Gastroesophageal sphincter (tissue), 4 donors: ENCODE measurements at regions not wholly inside any gene's neighbourhood (a gene's known extent, or its start where the extent isn't known, plus 50 kb on each side); places are given as distances from the start of the nearest gene placed in this dataset.

ENCODE experiments used
- ATAC-seq: fragments of 150-250 bp; one replicate; pipeline ENCODE4 v1.9.1; 2016; ENCODE audit warnings: mild to moderate bottlenecking, moderate library complexity
- H3K27ac ChIP-seq, 4 donors: fragments of 200-600 bp; sonication (generic) in 3 of 4; 1 replicate in 3 of 4; 2 replicates in 1 of 4; pipeline ENCODE4 v1.5.1; 2016 to 2019
- H3K27me3 ChIP-seq: fragments of 200-600 bp; sonication (generic); one replicate; pipeline ENCODE4 v1.5.1; 2019
- H3K36me3 ChIP-seq, 2 donors: fragments of 200-600 bp; sonication (generic); one replicate each; pipeline ENCODE4 v1.5.1; 2019; ENCODE audit warnings: control low read depth in 1 of 2
- H3K4me1 ChIP-seq, 3 donors: fragments of 200-600 bp; sonication (generic); 1 replicate in 2 of 3; 2 replicates in 1 of 3; pipeline ENCODE4 v1.5.1; 2016 to 2019; ENCODE audit warnings: control low read depth in 2 of 3
- H3K4me3 ChIP-seq, 2 donors: fragments of 200-600 bp; sonication (generic); one replicate each; pipeline ENCODE4 v1.5.1; 2019; ENCODE audit warnings: mild to moderate bottlenecking in 1 of 2, moderate library complexity in 1 of 2
- H3K9me3 ChIP-seq, 3 donors: fragments of 200-600 bp; sonication (generic); one replicate each; pipeline ENCODE4 v1.5.1; 2017 to 2019; ENCODE audit warnings: control low read depth in 2 of 3
- EP300 ChIP-seq: sonication (generic); formaldehyde crosslinking; IDR thresholded peaks from one replicate; pipeline ENCODE4 v1.6.1; 2017; ENCODE audit warnings: antibody characterized with exemption, mild to moderate bottlenecking
- POLR2A ChIP-seq, 2 donors: fragments of 450-650 bp; IDR thresholded peaks; one replicate each; pipeline ENCODE4 v1.6.1; 2017; ENCODE audit warnings: antibody characterized with exemption in 2 of 2, mild to moderate bottlenecking in 2 of 2, moderate library complexity in 1 of 2
- POLR2AphosphoS5 ChIP-seq: sonication (generic); formaldehyde crosslinking; IDR thresholded peaks from one replicate; pipeline ENCODE4 v1.6.1; 2017; ENCODE audit warnings: antibody characterized with exemption
- WGBS, 2 donors: methylation state at CpG; one replicate each; pipeline ENCODE4 v1.1.5; 2018; ENCODE audit warnings: low coverage in 1 of 2; 5-methylcytosine and 5-hydroxymethylcytosine counted together
- TF ChIP-seq, protein P1 (sequence below), 4 experiments: fragments of 200-600 bp in 2 of 4; fragments of 450-650 bp in 2 of 4; sonication (generic) in 1 of 4; IDR thresholded peaks; one replicate each; pipeline ENCODE4 v1.5.1; 2017 to 2019; ENCODE audit warnings: antibody characterized with exemption in 4 of 4, mild to moderate bottlenecking in 2 of 4, moderate library complexity in 2 of 4

DNA sequence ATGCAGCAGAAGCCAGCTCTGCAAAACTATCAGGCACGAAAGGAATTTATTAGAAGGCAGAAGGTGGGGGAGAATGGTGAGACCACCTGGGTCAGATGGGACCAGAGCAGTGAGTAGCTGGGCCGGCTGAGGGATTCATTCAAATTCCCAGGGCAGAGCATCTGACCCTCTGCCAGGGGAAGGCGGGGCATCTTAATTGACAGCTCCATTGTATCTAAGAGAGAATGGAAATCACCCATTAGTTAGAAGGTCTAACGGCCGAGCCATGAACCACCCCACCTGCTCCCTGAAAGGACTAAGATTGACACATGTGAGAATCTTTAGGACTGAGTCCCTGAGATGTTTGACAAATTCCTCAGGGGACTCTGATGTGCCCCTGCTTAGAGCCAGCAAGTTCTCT, 83.7 kb downstream of the PHETA1 start:
- peaks cover 20% of the 10 kb centered on the region for H3K27me3 ChIP-seq
- H3K9me3 ChIP-seq = no peaks in the 10 kb centered on the region
- 61 to 62% methylated on average over 2 to 5 of the region's 5 CpGs for WGBS, 2 donors
- no peak for ATAC-seq
- TF ChIP-seq POLR2AphosphoS5 (no peak), POLR2A (IDR thresholded peaks at IDR 0.05) (no peak), EP300 (no peak)
- TF ChIP-seq, protein P1, sequence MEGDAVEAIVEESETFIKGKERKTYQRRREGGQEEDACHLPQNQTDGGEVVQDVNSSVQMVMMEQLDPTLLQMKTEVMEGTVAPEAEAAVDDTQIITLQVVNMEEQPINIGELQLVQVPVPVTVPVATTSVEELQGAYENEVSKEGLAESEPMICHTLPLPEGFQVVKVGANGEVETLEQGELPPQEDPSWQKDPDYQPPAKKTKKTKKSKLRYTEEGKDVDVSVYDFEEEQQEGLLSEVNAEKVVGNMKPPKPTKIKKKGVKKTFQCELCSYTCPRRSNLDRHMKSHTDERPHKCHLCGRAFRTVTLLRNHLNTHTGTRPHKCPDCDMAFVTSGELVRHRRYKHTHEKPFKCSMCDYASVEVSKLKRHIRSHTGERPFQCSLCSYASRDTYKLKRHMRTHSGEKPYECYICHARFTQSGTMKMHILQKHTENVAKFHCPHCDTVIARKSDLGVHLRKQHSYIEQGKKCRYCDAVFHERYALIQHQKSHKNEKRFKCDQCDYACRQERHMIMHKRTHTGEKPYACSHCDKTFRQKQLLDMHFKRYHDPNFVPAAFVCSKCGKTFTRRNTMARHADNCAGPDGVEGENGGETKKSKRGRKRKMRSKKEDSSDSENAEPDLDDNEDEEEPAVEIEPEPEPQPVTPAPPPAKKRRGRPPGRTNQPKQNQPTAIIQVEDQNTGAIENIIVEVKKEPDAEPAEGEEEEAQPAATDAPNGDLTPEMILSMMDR (IDR thresholded peaks at IDR 0.05) = no peak
- no peaks in the 10 kb centered on the region for H3K36me3 ChIP-seq
- H3K4me3 ChIP-seq = no peak overlapping the region
- no peaks in the 10 kb centered on the region for H3K4me1 ChIP-seq
- no peak overlapping the region for H3K27ac ChIP-seq

GRCh38 chr12:111284709-111285108, 84.2 kb downstream of the PHETA1 start:
- WGBS, 2 donors = 68 to 69% methylated on average over 8 to 11 of the region's 11 CpGs
- no peak for TF ChIP-seq POLR2AphosphoS5
- ATAC-seq = no peak

GRCh38 chr12:111283966-111284365, 84.9 kb downstream of the PHETA1 start:
- Histone ChIP-seq H3K4me1 (no peaks in the 10 kb centered on the region), H3K36me3 (no peaks in the 10 kb centered on the region), H3K27ac (no peak overlapping the region), H3K9me3 (no peaks in the 10 kb centered on the region), H3K4me3 (no peak overlapping the region), H3K27me3 (peaks cover 32% of the 10 kb centered on the region)
- ATAC-seq = no peak
- TF ChIP-seq, protein P1 (IDR thresholded peaks at IDR 0.05) = no peak
- TF ChIP-seq EP300 (no peak), POLR2AphosphoS5 (no peak), POLR2A (IDR thresholded peaks at IDR 0.05) (no peak)
- WGBS, 2 donors = 77 to 83% methylated on average over 2 to 4 of the region's 5 CpGs

More at GRCh38 chr12:111284709-111285108, 84.2 kb downstream of the PHETA1 start:
- Histone ChIP-seq H3K27ac (no peak overlapping the region), H3K36me3 (no peaks in the 10 kb centered on the region), H3K9me3 (no peaks in the 10 kb centered on the region), H3K4me3 (no peak overlapping the region), H3K27me3 (peaks cover 25% of the 10 kb centered on the region), H3K4me1 (no peaks in the 10 kb centered on the region)

- Histone ChIP-seq H3K4me1 (no peaks in the 10 kb centered on the region), H3K36me3 (no peaks in the 10 kb centered on the region), H3K4me3 (no peak overlapping the region), H3K27ac (no peak overlapping the region), H3K27me3 (peaks cover 37% of the 10 kb centered on the region), H3K9me3 (peaks cover 0 to under 1% (median 0%) of the 10 kb centered on the region in 3 donors)
- TF ChIP-seq, protein P1 (IDR thresholded peaks at IDR 0.05) = no peak
- TF ChIP-seq EP300 = no peak
- TF ChIP-seq POLR2AphosphoS5 = no peak
- TF ChIP-seq POLR2A (IDR thresholded peaks at IDR 0.05) = no peak
- ATAC-seq = no peak
- WGBS, 2 donors = 81 to 93% methylated on average over 2 to 4 of the region's 6 CpGs
Measured at GRCh38 chr12:111283521-111283920, 85.4 kb downstream of the PHETA1 start.

DNA sequence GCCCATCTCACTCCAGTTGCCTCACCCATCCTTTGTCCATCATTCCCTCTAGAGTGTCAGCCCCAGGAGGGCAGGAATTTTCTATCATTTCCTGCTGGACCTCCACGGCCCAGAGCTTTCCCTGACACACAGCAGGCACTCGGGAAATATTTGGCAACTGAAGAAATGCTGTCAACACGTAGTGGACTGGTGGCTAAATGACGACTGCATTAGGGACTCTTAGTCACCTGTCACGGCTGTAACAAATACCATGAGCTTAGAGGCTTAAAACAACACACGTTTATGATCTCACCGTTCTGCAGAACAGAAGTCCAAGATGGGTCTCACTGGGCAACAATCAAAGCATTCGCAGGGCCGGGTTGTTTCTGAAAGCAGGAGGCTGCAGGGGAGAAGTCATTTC, 91.3 kb downstream of the PHETA1 start:
- ATAC-seq = no peak
- WGBS, 2 donors = 52 to 65% methylated on average over 3 to 5 of the region's 9 CpGs
- TF ChIP-seq, protein P1 (IDR thresholded peaks at IDR 0.05) = no peak
- TF ChIP-seq POLR2AphosphoS5 = no peak
- no peak for TF ChIP-seq EP300
- no peak for TF ChIP-seq POLR2A (IDR thresholded peaks at IDR 0.05)
- Histone ChIP-seq H3K4me3 (no peak overlapping the region), H3K9me3 (peaks cover 0 to 15% (median 0%) of the 10 kb centered on the region in 3 donors), H3K4me1 (no peaks in the 10 kb centered on the region), H3K27me3 (peaks cover 95% of the 10 kb centered on the region), H3K36me3 (no peaks in the 10 kb centered on the region), H3K27ac (no peak overlapping the region)
